SK-N-SH (cell line): ENCODE measurements at regions not wholly inside any gene's neighbourhood (a gene's known extent, or its start where the extent isn't known, plus 50 kb on each side); places are given as distances from the start of the nearest gene placed in this dataset.

Experiments used
- CTCF ChIA-PET: fragments of 300-600, 350-600 bp; formaldehyde crosslinking; extraction: SDS; loops from one replicate; lab custom pipeline; 2021; lab: Yijun Ruan, JAX
- POLR2A ChIA-PET: fragments of 350-600 bp; sonication (Branson Sonifier 250); formaldehyde crosslinking; extraction: SDS; loops from one replicate; lab custom pipeline; 2020; ENCODE audit warnings: antibody characterized with exemption, inconsistent platforms; lab: Yijun Ruan, JAX
- DNase-seq: peaks from one replicate; pipeline ENCODE4 v3.0.0; 2012
- H2AFZ ChIP-seq: fragments of 200-600 bp; sonication (generic); 2 replicates; pipeline ENCODE4 v1.8.1; 2016; ENCODE audit warnings: antibody characterized with exemption, mild to moderate bottlenecking, low read depth
- H3F3A ChIP-seq: fragments of 200-600 bp; sonication (generic); replicated peaks from 2 replicates; pipeline ENCODE3; 2016; ENCODE audit warnings: antibody characterized with exemption, mild to moderate bottlenecking; ENCODE audit not compliant: insufficient read depth
- H3K27ac ChIP-seq, 2 experiments: fragments of 200-500 bp in 1 of 2; fragments of 200-600 bp in 1 of 2; sonication (Bioruptor generic) in 1 of 2; sonication (generic), shearing (Covaris generic) in 1 of 2; 2 replicates each; pipeline versions ENCODE4 v1.5.1 to v1.6.1; 2014 to 2016; ENCODE audit warnings: low read depth in 2 of 2, inconsistent platforms in 1 of 2, low read length in 1 of 2, mild to moderate bottlenecking in 1 of 2, mixed read lengths in 1 of 2
- H3K27me3 ChIP-seq: fragments of 200-600 bp; sonication (generic), shearing (Covaris generic); 2 replicates; pipeline ENCODE4 v1.6.1; 2016; ENCODE audit warnings: mixed run types; ENCODE audit not compliant: insufficient read depth
- H3K36me3 ChIP-seq, 2 experiments: fragments of 200-500 bp in 1 of 2; fragments of 200-600 bp in 1 of 2; sonication (Bioruptor generic) in 1 of 2; sonication (generic) in 1 of 2; replicated peaks in 1 of 2; 2 replicates each; pipeline versions ENCODE3 to v1.5.1; 2014 to 2016; ENCODE audit warnings: low read length in 1 of 2, mild to moderate bottlenecking in 1 of 2; ENCODE audit not compliant: insufficient read depth in 2 of 2, control insufficient read depth in 1 of 2
- H3K4me1 ChIP-seq, 2 experiments: fragments of 200-500 bp in 1 of 2; fragments of 200-600 bp in 1 of 2; sonication (Bioruptor generic) in 1 of 2; sonication (generic), shearing (Covaris generic) in 1 of 2; 2 replicates each; pipeline versions ENCODE4 v1.5.1 to v1.6.1; 2014 to 2016; ENCODE audit warnings: low read depth in 1 of 2, low read length in 1 of 2, mixed run types in 1 of 2; ENCODE audit not compliant: insufficient read depth in 2 of 2, control insufficient read depth in 1 of 2
- H3K4me2 ChIP-seq: fragments of 200-600 bp; sonication (generic), shearing (Covaris generic); 2 replicates; pipeline ENCODE4 v1.6.1; 2017; ENCODE audit warnings: mixed run types
- H3K4me3 ChIP-seq, 2 experiments: fragments of 200-500 bp in 1 of 2; fragments of 200-600 bp in 1 of 2; sonication (Bioruptor generic) in 1 of 2; sonication (generic), shearing (Covaris generic) in 1 of 2; 2 replicates each; pipeline versions ENCODE4 v1.5.1 to v1.8.1; 2014 to 2016; ENCODE audit warnings: low read depth in 2 of 2, inconsistent platforms in 1 of 2, low read length in 1 of 2, mild to moderate bottlenecking in 1 of 2, mixed read lengths in 1 of 2, moderate library complexity in 1 of 2
- H3K79me2 ChIP-seq: fragments of 200-600 bp; sonication (generic); 2 replicates; pipeline ENCODE4 v1.8.1; 2017; ENCODE audit warnings: mild to moderate bottlenecking; ENCODE audit not compliant: insufficient read depth
- H3K9ac ChIP-seq: fragments of 200-600 bp; sonication (generic); 2 replicates; pipeline ENCODE4 v1.6.1; 2017; ENCODE audit warnings: mixed run types
- H3K9me2 ChIP-seq: fragments of 200-600 bp; sonication (generic); 2 replicates; pipeline ENCODE4 v1.6.1; 2017; ENCODE audit warnings: mixed run types
- H3K9me3 ChIP-seq: fragments of 200-600 bp; sonication (generic); 2 replicates; pipeline ENCODE4 v1.6.1; 2017; ENCODE audit warnings: mixed run types, mild to moderate bottlenecking, moderate library complexity
- H4K20me1 ChIP-seq: fragments of 200-600 bp; sonication (generic); 2 replicates; pipeline ENCODE4 v1.6.1; 2017; ENCODE audit warnings: mild to moderate bottlenecking, mixed run types; ENCODE audit not compliant: insufficient read depth
- CHD2 ChIP-seq: fragments of 150-350 bp; IDR thresholded peaks from 2 replicates; pipeline ENCODE4 v1.6.1; 2018; ENCODE audit warnings: low read length; ENCODE audit not compliant: partially characterized antibody
- EP300 ChIP-seq, 2 experiments: IDR thresholded peaks; 2 replicates each; pipeline versions ENCODE4 v1.4.0 to v1.6.1; 2012; ENCODE audit warnings: borderline replicate concordance in 1 of 2, low read depth in 1 of 2, low read length in 1 of 2
- EZH2phosphoT487 ChIP-seq: fragments of 200-600 bp; sonication (generic); IDR thresholded peaks from 2 replicates; pipeline ENCODE4 v1.6.1; 2017; ENCODE audit warnings: low read depth, mixed run types, mild to moderate bottlenecking, antibody characterized with exemption, moderate library complexity, borderline replicate concordance
- FOSL2 ChIP-seq: IDR thresholded peaks from 2 replicates; pipeline ENCODE4 v1.4.0; 2012; ENCODE audit warnings: low read depth, mild to moderate bottlenecking, moderate library complexity, borderline replicate concordance
- MEF2A ChIP-seq: IDR thresholded peaks from 2 replicates; pipeline ENCODE4 v1.4.0; 2012; ENCODE audit warnings: low read depth, borderline replicate concordance
- NFIC ChIP-seq: IDR thresholded peaks from 2 replicates; pipeline ENCODE4 v1.4.0; 2012; ENCODE audit warnings: borderline replicate concordance
- POLR2AphosphoS5 ChIP-seq: IDR thresholded peaks from 2 replicates; pipeline ENCODE4 v1.6.1; 2012; ENCODE audit warnings: low read depth, low read length
- RAD21 ChIP-seq: IDR thresholded peaks from 2 replicates; pipeline ENCODE4 v1.6.1; 2012; ENCODE audit warnings: mild to moderate bottlenecking, low read length
- RFX5 ChIP-seq: IDR thresholded peaks from 2 replicates; pipeline ENCODE4 v1.6.1; 2012; ENCODE audit warnings: mild to moderate bottlenecking, improper control_type of control experiment, low read length
- SIN3A ChIP-seq: IDR thresholded peaks from 2 replicates; pipeline ENCODE4 v1.6.1; 2012; ENCODE audit warnings: low read depth, mild to moderate bottlenecking, low read length, moderate library complexity, borderline replicate concordance
- TEAD4 ChIP-seq: IDR thresholded peaks from 2 replicates; pipeline ENCODE4 v1.4.0; 2012; ENCODE audit warnings: mild to moderate bottlenecking, borderline replicate concordance; ENCODE audit not compliant: insufficient read depth
- YY1 ChIP-seq: IDR thresholded peaks from 2 replicates; pipeline ENCODE4 v1.4.0; 2012; ENCODE audit warnings: low read depth, mild to moderate bottlenecking
- WGBS: methylation state at CpG from one replicate; pipeline ENCODE4 v1.1.6; 2017; ENCODE audit warnings: low lambda C conversion rate; 5-methylcytosine and 5-hydroxymethylcytosine counted together
- TF ChIP-seq, protein P1 (sequence below): IDR thresholded peaks from 2 replicates; pipeline ENCODE4; 2012
- TF ChIP-seq, protein P2 (sequence below): fragments of 150-350 bp; IDR thresholded peaks from 2 replicates; pipeline ENCODE4 v1.6.1; 2016; ENCODE audit warnings: mild to moderate bottlenecking, low read depth, low read length
- TF ChIP-seq, protein P3 (sequence below): IDR thresholded peaks from 2 replicates; pipeline ENCODE4 v1.4.0; 2012; ENCODE audit warnings: low read depth, borderline replicate concordance
- TF ChIP-seq, protein P4 (sequence below): IDR thresholded peaks from 2 replicates; pipeline ENCODE4 v1.4.0; 2012; ENCODE audit warnings: low read depth, borderline replicate concordance

DNA sequence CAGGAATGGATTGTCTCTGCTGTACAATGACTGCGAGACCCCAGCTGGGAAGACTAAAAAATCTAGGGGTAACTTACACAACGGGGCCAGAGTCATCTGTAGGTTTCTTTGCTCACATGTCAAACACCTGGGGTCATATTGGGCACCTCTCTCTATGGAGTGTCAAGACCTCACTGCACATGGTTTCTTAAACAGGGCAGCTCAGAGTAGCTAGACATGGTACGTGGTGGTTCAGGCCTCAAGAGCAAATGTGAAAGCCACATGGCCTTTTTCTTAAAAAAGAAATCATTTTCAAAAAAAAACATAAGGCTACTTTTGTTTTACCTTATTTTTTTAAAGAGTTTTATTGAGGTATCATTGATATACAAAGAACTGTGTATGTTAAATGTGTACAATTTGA is 162.2 kb upstream of the ITGB1 start:
- H3K4me2 ChIP-seq = no peak overlapping the region
- H3K4me3 ChIP-seq = no peak overlapping the region
- no peaks in the 10 kb centered on the region for H3K9me3 ChIP-seq
- H3K27me3 ChIP-seq = no peaks in the 10 kb centered on the region
- DNase-seq = no peak
- POLR2A ChIA-PET = no interaction called here
- H3K27ac ChIP-seq = no peak overlapping the region
- H3K36me3 ChIP-seq = no peaks in the 10 kb centered on the region
- no peak overlapping the region for H2AFZ ChIP-seq
- no peaks in the 10 kb centered on the region for H3K79me2 ChIP-seq
- TF ChIP-seq NFIC = no peak
- TF ChIP-seq, protein P1, sequence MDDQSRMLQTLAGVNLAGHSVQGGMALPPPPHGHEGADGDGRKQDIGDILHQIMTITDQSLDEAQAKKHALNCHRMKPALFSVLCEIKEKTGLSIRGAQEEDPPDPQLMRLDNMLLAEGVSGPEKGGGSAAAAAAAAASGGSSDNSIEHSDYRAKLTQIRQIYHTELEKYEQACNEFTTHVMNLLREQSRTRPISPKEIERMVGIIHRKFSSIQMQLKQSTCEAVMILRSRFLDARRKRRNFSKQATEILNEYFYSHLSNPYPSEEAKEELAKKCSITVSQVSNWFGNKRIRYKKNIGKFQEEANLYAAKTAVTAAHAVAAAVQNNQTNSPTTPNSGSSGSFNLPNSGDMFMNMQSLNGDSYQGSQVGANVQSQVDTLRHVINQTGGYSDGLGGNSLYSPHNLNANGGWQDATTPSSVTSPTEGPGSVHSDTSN = no peak
- TF ChIP-seq, protein P2, sequence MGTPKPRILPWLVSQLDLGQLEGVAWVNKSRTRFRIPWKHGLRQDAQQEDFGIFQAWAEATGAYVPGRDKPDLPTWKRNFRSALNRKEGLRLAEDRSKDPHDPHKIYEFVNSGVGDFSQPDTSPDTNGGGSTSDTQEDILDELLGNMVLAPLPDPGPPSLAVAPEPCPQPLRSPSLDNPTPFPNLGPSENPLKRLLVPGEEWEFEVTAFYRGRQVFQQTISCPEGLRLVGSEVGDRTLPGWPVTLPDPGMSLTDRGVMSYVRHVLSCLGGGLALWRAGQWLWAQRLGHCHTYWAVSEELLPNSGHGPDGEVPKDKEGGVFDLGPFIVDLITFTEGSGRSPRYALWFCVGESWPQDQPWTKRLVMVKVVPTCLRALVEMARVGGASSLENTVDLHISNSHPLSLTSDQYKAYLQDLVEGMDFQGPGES = no peak
- no peak for TF ChIP-seq YY1
- TF ChIP-seq, protein P3, sequence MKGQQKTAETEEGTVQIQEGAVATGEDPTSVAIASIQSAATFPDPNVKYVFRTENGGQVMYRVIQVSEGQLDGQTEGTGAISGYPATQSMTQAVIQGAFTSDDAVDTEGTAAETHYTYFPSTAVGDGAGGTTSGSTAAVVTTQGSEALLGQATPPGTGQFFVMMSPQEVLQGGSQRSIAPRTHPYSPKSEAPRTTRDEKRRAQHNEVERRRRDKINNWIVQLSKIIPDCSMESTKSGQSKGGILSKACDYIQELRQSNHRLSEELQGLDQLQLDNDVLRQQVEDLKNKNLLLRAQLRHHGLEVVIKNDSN = no peak
- TF ChIP-seq EP300 (IDR thresholded peaks at IDR 0.05; ENCODE audit: borderline replicate concordance in 1 of 2, low read depth in 1 of 2, low read length in 1 of 2) = no peak
- no peak for TF ChIP-seq EZH2phosphoT487
- TF ChIP-seq TEAD4 = no peak
- no peak for TF ChIP-seq MEF2A
- no peak for TF ChIP-seq RAD21
- TF ChIP-seq SIN3A = no peak
- no peak for TF ChIP-seq POLR2AphosphoS5
- TF ChIP-seq CHD2 = no peak
- no peak for TF ChIP-seq RFX5
- TF ChIP-seq, protein P4, sequence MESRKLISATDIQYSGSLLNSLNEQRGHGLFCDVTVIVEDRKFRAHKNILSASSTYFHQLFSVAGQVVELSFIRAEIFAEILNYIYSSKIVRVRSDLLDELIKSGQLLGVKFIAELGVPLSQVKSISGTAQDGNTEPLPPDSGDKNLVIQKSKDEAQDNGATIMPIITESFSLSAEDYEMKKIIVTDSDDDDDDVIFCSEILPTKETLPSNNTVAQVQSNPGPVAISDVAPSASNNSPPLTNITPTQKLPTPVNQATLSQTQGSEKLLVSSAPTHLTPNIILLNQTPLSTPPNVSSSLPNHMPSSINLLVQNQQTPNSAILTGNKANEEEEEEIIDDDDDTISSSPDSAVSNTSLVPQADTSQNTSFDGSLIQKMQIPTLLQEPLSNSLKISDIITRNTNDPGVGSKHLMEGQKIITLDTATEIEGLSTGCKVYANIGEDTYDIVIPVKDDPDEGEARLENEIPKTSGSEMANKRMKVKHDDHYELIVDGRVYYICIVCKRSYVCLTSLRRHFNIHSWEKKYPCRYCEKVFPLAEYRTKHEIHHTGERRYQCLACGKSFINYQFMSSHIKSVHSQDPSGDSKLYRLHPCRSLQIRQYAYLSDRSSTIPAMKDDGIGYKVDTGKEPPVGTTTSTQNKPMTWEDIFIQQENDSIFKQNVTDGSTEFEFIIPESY = no peak
- TF ChIP-seq FOSL2 = no peak
- TF ChIP-seq, all 33 proteins: peak for 0
- Histone ChIP-seq H3K9me2 (no peaks in the 10 kb centered on the region), H4K20me1 (no peaks in the 10 kb centered on the region), H3K9ac (no peak overlapping the region), H3K4me1 (peaks cover 0 to 10% of the 10 kb centered on the region in 2 experiments; a peak in 2 of 4 replicates), H3F3A (no peaks in the 10 kb centered on the region)
- WGBS = 94% methylated on average over 3 of the region's 3 CpGs
- CTCF ChIA-PET = no interaction called here
